HepG2 (cell line): ENCODE measurements at regions not wholly inside any gene's neighbourhood (a gene's known extent, or its start where the extent isn't known, plus 50 kb on each side); places are given as distances from the start of the nearest gene placed in this dataset.

ENCODE experiments used
- ATAC-seq: fragments of 200-7000 bp; cut with Tn5 transposase; 3 replicates; pipeline ENCODE4 v1.9.1; 2020; ENCODE audit warnings: mild to moderate bottlenecking, moderate library complexity
- BruUV-seq: library from RNA; stranded (reverse); fragments of 400-500 nt; replicated peaks from 2 replicates; lab custom pipeline; 2021; lab: Mats Ljungman, UMichigan
- CTCF ChIA-PET: fragments of 300-600 bp; formaldehyde crosslinking; extraction: SDS; loops from one replicate; lab custom pipeline; 2021; ENCODE audit warnings: low total read pairs, inconsistent platforms, low intra/inter-chr PET ratio; lab: Yijun Ruan, JAX
- POLR2A ChIA-PET: fragments of 350-600 bp; sonication (Branson Sonifier 250); formaldehyde crosslinking; loops from one replicate; lab custom pipeline; 2020; ENCODE audit warnings: antibody characterized with exemption, inconsistent platforms; lab: Yijun Ruan, JAX
- DNase-seq: peaks from one replicate; pipeline ENCODE4 v3.0.0-alpha.2; 2015; ENCODE audit warnings: low spot score
- FAIRE-seq: peaks from 3 replicates; lab custom pipeline; 2011; peaks lifted over from hg19 to GRCh38; lab: Jason Lieb, UNC
- H2AFZ ChIP-seq: one replicate; pipeline ENCODE4 v1.6.1; 2011; ENCODE audit warnings: low read length, inconsistent platforms
- H3K27ac ChIP-seq: fragments of 300-600 bp; 3 replicates; pipeline ENCODE4 v1.8.0; 2011; ENCODE audit warnings: mixed run types, mild to moderate bottlenecking, mixed read lengths, low read length, inconsistent platforms; ENCODE audit not compliant: insufficient read depth; ENCODE audit errors: extremely low read length
- H3K27me3 ChIP-seq, 2 experiments: fragments of 200-600 bp in 1 of 2; 2 replicates in 1 of 2; 3 replicates in 1 of 2; pipeline versions ENCODE4 v1.6.0 to v1.8.0; 2011; ENCODE audit warnings: low read length in 2 of 2, mild to moderate bottlenecking in 2 of 2, moderate library complexity in 2 of 2, inconsistent platforms in 1 of 2; ENCODE audit not compliant: insufficient read depth in 2 of 2, control insufficient read depth in 1 of 2
- H3K36me3 ChIP-seq, 2 experiments: fragments of 200-600 bp in 1 of 2; replicated peaks in 1 of 2; 2 replicates in 1 of 2; 3 replicates in 1 of 2; pipeline versions ENCODE4 v1.5.1 to v1.8.0; 2011; ENCODE audit warnings: low read length in 2 of 2, inconsistent platforms in 1 of 2; ENCODE audit not compliant: insufficient read depth in 2 of 2, control insufficient read depth in 1 of 2
- H3K4me1 ChIP-seq: 2 replicates; pipeline ENCODE4 v1.5.1; 2012; ENCODE audit warnings: low read length, inconsistent platforms; ENCODE audit not compliant: insufficient read depth
- H3K4me2 ChIP-seq: 2 replicates; pipeline ENCODE4 v1.6.0; 2011; ENCODE audit warnings: low read depth, low read length, inconsistent platforms
- H3K4me3 ChIP-seq, 3 experiments: fragments of 200-600 bp in 1 of 3; sonication (generic), shearing (Covaris generic) in 1 of 3; replicated peaks in 1 of 3; 2 replicates each; pipeline ENCODE4 v1.5.1; 2011 to 2016; ENCODE audit warnings: low read length in 3 of 3, inconsistent platforms in 2 of 3, low read depth in 2 of 3, mild to moderate bottlenecking in 2 of 3, control low read depth in 1 of 3, mixed read lengths in 1 of 3; ENCODE audit not compliant: insufficient read depth in 1 of 3
- H3K79me2 ChIP-seq: one replicate; pipeline ENCODE4 v1.6.1; 2011; ENCODE audit warnings: low read length, inconsistent platforms; ENCODE audit not compliant: insufficient read depth
- H3K9ac ChIP-seq: 2 replicates; pipeline ENCODE4 v1.6.0; 2011; ENCODE audit warnings: mild to moderate bottlenecking, low read depth, low read length, inconsistent platforms; ENCODE audit not compliant: insufficient read depth
- H3K9me3 ChIP-seq: 2 replicates; pipeline ENCODE4 v1.5.1; 2012; ENCODE audit warnings: mild to moderate bottlenecking, low read length
- H4K20me1 ChIP-seq: 2 replicates; pipeline ENCODE4 v1.6.0; 2011; ENCODE audit warnings: inconsistent platforms, mild to moderate bottlenecking, low read length, moderate library complexity; ENCODE audit not compliant: insufficient read depth
- DR1 ChIP-seq: sonication (generic); formaldehyde crosslinking; IDR thresholded peaks from 2 replicates; pipeline ENCODE4 v1.8.0; 2021; ENCODE audit warnings: mild to moderate bottlenecking, missing genetic modification reagents, inconsistent platforms
- RBM22 ChIP-seq: fragments of 200-400 bp; formaldehyde crosslinking; optimal IDR thresholded peaks from 2 replicates; pipeline ENCODE3; 2017; ENCODE audit warnings: mild to moderate bottlenecking, low read length, moderate library complexity
- RFX3 ChIP-seq: IDR thresholded peaks from 2 replicates; pipeline ENCODE4 v1.6.1; 2016; ENCODE audit warnings: missing biosample characterization, missing genetic modification reagents
- SOX5 ChIP-seq: IDR thresholded peaks from 2 replicates; pipeline ENCODE4 v1.6.1; 2016; ENCODE audit warnings: borderline replicate concordance
- ZFX ChIP-seq: sonication (generic); formaldehyde crosslinking; IDR thresholded peaks from 2 replicates; pipeline ENCODE4 v1.4.0; 2020; ENCODE audit warnings: mild to moderate bottlenecking, low read depth, missing genetic modification reagents, moderate library complexity
- WGBS: methylation state at CpG from one replicate; pipeline ENCODE4 v1.1.6; 2017; ENCODE audit warnings: low lambda C conversion rate; 5-methylcytosine and 5-hydroxymethylcytosine counted together
- in situ Hi-C: cut with HindIII; loops from 2 replicates; pipeline ENCODE4 v1.10.0; 2017; ENCODE audit warnings: low pct_unique_long_range_greater_than_20kb; ENCODE audit not compliant: extremely low pct_ligation_motif_present
- intact Hi-C: fragments of 100-400 bp; cut with micrococcal nuclease; formaldehyde crosslinking; loops from one replicate; pipeline ENCODE4 v1.10.0; 2022; ENCODE audit not compliant: unreplicated experiment
- TF ChIP-seq, protein P1 (sequence below): sonication (generic); formaldehyde crosslinking; IDR thresholded peaks from one replicate; pipeline ENCODE4 v1.5.1; 2020; ENCODE audit warnings: mild to moderate bottlenecking, missing genetic modification reagents; ENCODE audit errors: not compliant biosample characterization

DNA sequence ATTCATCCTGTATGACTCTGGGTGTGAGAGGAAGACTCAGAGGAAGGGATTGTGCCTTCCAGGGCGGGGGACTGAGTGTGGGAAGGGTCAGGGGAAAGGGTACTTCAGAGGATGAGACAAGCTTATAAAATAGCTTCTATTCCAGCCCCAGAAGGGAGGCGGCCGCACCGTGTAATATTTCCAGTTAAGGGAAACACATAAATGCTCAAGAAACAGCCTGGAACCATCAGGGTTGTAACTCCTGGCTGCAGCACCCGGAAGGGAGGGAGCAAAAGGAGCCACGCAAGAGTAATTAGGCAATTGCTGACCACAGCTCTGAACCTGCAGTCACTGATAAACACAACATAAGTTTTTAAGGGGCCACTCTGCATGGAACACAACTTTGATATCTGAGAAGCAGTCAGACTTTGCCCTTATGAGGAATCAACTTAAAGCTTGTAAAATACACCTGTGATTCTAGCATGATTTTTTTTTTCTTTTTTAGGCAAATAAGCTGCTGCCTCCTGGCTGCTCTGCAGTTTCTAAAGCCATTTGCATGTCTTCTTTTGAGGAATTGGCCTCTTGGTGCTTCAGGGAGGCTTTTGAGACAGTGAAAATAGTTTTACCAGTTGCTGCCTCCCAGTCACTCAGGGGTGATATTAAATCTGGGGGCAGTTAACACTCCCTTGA lies 382.7 kb downstream of the ENC1 start (continued):
- no peak for TF ChIP-seq ZFX (CRISPR knock-in tag)
- TF ChIP-seq, protein P1, sequence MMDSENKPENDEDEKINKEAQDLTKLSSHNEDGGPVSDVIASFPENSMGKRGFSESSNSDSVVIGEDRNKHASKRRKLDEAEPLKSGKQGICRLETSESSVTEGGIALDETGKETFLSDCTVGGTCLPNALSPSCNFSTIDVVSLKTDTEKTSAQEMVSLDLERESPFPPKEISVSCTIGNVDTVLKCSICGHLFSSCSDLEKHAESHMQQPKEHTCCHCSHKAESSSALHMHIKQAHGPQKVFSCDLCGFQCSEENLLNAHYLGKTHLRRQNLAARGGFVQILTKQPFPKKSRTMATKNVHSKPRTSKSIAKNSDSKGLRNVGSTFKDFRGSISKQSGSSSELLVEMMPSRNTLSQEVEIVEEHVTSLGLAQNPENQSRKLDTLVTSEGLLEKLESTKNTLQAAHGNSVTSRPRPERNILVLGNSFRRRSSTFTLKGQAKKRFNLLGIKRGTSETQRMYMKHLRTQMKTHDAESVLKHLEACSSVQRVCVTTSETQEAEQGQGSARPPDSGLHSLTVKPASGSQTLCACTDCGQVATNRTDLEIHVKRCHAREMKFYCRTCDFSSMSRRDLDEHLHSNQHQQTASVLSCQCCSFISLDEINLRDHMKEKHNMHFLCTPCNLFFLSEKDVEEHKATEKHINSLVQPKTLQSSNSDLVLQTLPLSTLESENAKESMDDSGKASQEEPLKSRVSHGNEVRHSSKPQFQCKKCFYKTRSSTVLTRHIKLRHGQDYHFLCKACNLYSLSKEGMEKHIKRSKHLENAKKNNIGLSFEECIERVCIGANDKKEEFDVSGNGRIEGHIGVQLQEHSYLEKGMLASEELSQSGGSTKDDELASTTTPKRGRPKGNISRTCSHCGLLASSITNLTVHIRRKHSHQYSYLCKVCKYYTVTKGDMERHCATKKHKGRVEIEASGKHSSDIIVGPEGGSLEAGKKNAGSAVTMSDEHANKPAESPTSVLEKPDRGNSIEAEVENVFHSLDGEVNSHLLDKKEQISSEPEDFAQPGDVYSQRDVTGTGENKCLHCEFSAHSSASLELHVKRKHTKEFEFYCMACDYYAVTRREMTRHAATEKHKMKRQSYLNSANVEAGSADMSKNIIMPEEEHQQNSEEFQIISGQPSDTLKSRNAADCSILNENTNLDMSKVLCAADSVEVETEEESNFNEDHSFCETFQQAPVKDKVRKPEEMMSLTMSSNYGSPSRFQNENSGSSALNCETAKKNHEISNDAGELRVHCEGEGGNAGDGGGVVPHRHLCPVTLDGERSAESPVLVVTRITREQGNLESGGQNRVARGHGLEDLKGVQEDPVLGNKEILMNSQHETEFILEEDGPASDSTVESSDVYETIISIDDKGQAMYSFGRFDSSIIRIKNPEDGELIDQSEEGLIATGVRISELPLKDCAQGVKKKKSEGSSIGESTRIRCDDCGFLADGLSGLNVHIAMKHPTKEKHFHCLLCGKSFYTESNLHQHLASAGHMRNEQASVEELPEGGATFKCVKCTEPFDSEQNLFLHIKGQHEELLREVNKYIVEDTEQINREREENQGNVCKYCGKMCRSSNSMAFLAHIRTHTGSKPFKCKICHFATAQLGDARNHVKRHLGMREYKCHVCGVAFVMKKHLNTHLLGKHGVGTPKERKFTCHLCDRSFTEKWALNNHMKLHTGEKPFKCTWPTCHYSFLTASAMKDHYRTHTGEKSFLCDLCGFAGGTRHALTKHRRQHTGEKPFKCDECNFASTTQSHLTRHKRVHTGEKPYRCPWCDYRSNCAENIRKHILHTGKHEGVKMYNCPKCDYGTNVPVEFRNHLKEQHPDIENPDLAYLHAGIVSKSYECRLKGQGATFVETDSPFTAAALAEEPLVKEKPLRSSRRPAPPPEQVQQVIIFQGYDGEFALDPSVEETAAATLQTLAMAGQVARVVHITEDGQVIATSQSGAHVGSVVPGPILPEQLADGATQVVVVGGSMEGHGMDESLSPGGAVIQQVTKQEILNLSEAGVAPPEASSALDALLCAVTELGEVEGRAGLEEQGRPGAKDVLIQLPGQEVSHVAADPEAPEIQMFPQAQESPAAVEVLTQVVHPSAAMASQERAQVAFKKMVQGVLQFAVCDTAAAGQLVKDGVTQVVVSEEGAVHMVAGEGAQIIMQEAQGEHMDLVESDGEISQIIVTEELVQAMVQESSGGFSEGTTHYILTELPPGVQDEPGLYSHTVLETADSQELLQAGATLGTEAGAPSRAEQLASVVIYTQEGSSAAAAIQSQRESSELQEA (CRISPR knock-in tag) = no peak

DNA sequence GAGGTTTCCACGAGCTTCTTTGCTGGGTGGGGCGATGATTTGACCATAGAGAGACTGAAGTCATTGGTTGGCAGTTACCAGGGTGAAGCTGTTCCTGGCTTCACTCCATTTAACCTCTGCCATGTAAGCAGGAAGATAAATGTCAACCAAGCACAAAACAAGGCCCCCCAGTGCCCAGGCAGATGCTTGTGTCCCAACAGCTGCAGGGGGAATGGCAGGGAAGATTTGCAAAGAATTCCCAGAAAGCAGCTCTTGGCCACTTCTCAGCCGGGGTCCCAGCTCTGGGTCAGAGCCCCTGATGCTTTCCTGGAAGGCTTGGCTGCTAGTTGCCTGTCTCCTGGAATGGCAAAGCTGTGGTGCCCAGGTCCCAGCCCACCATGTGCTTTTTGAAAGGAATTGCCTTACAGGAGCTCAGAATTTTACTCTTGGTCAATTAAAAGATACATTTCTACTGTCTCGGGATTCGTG lies 383.4 kb downstream of the ENC1 start:
- Histone ChIP-seq H3K9ac (no peak overlapping the region), H3K27me3 (peaks cover 0 to 17% of the 10 kb centered on the region in 2 experiments; a peak in 2 of 5 replicates), H4K20me1 (no peaks in the 10 kb centered on the region), H2AFZ (no peak overlapping the region), H3K4me2 (no peak overlapping the region), H3K9me3 (no peaks in the 10 kb centered on the region), H3K4me1 (no peaks in the 10 kb centered on the region), H3K36me3 (no peaks in the 10 kb centered on the region), H3K27ac (no peak overlapping the region), H3K4me3 (no peak overlapping the region), H3K79me2 (no peaks in the 10 kb centered on the region)
- POLR2A ChIA-PET = no interaction called here
- in situ Hi-C loops (no loop called here), intact Hi-C loops (no loop called here)
- no TSS peak for BruUV-seq
- WGBS = 54% methylated on average over 5 of the region's 5 CpGs
- ATAC-seq = no peak
- TF ChIP-seq SOX5 (CRISPR knock-in tag) (no peak), RFX3 (CRISPR knock-in tag) (no peak), RBM22 (no peak), DR1 (CRISPR knock-in tag) (no peak)
- FAIRE-seq = no peak
- no peak for DNase-seq
- CTCF ChIA-PET = no interaction called here
